ENCODE measurements at regions not wholly inside any gene's neighbourhood (a gene's known extent, or its start where the extent isn't known, plus 50 kb on each side); places are given as distances from the start of the nearest gene placed in this dataset.
A peak's percentile ranks its signal among the peaks of the same experiment; 100 is the strongest.

- intact Hi-C loops (cut with micrococcal nuclease) = no loop called here
- Mint-ChIP-seq H3K27ac (ENCODE audit: low read depth, unreplicated experiment) (no peak overlapping the region), H3K4me3 (ENCODE audit: unreplicated experiment) (no peak overlapping the region), H3K4me1 (ENCODE audit: insufficient read depth, unreplicated experiment) (no peaks in the 10 kb centered on the region), H3K27me3 (ENCODE audit: insufficient read depth, unreplicated experiment) (no peaks in the 10 kb centered on the region), H3K9me3 (ENCODE audit: unreplicated experiment) (peaks cover 12% of the 10 kb centered on the region), H3K36me3 (ENCODE audit: insufficient read depth, unreplicated experiment) (no peaks in the 10 kb centered on the region)
- TF ChIP-seq CTCF (IDR thresholded peaks at IDR 0.05; ENCODE audit: unreplicated experiment) = no peak
- BruUV-seq (replicated peaks) = no TSS peak
- no peak for DNase-seq (ENCODE audit: unreplicated experiment)
- POLR2A ChIA-PET = no interaction called here
- CTCF ChIA-PET = no interaction called here
Measured at GRCh38 chr4:144342949-144343760, 202.6 kb upstream of the GYPA start.

- no peak for TF ChIP-seq CTCF (IDR thresholded peaks at IDR 0.05; ENCODE audit: unreplicated experiment)
- CTCF ChIA-PET = interaction anchor here (0.6 kb wide), 2 partner anchors 194 to 1213 kb away, joined by 3 to 4 read pairs; no protein-coding TSS in a partner anchor
- H3K4me3 Mint-ChIP-seq (ENCODE audit: unreplicated experiment) = no peak overlapping the region
- DNase-seq (ENCODE audit: unreplicated experiment) = no peak
- H3K4me1 Mint-ChIP-seq (ENCODE audit: insufficient read depth, unreplicated experiment) = no peaks in the 10 kb centered on the region
- POLR2A ChIA-PET = no interaction called here
- H3K36me3 Mint-ChIP-seq (ENCODE audit: insufficient read depth, unreplicated experiment) = no peaks in the 10 kb centered on the region
- no peak overlapping the region for H3K27ac Mint-ChIP-seq (ENCODE audit: low read depth, unreplicated experiment)
- intact Hi-C loops (cut with micrococcal nuclease) = no loop called here
- no TSS peak for BruUV-seq (replicated peaks)
- no peaks in the 10 kb centered on the region for H3K27me3 Mint-ChIP-seq (ENCODE audit: insufficient read depth, unreplicated experiment)
- H3K9me3 Mint-ChIP-seq (ENCODE audit: unreplicated experiment) = no peaks in the 10 kb centered on the region
Measured at GRCh38 chr4:144347121-144347520, 206.6 kb upstream of the GYPA start.

DNA sequence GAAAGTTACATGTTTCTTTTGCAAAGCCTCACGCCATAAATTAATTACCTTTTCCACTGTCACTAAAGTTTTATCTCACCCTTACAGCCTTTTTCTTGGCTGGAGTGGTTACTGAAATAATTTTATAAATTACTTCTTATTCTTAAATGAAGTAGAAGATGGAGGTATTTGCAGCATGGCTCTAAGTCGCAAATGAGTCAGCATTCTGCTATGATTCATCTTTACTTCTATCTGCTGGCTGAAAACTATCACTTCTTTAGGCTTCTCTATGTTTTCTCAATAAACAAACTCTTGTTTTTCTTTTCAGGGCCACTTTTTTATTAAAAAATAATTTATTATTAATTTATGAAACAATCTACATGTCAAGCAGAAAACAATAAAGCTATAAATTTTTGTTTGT is 210.2 kb upstream of the GYPA start:
- peak; percentile 35 for DNase-seq (ENCODE audit: unreplicated experiment)
- Mint-ChIP-seq H3K27me3 (ENCODE audit: insufficient read depth, unreplicated experiment) (no peaks in the 10 kb centered on the region), H3K4me1 (ENCODE audit: insufficient read depth, unreplicated experiment) (peaks cover under 1% of the 10 kb centered on the region), H3K27ac (ENCODE audit: low read depth, unreplicated experiment) (no peak overlapping the region), H3K9me3 (ENCODE audit: unreplicated experiment) (no peaks in the 10 kb centered on the region), H3K36me3 (ENCODE audit: insufficient read depth, unreplicated experiment) (no peaks in the 10 kb centered on the region), H3K4me3 (ENCODE audit: unreplicated experiment) (no peak overlapping the region)
- no peak for TF ChIP-seq CTCF (IDR thresholded peaks at IDR 0.05; ENCODE audit: unreplicated experiment)
- CTCF ChIA-PET = no interaction called here
- no TSS peak for BruUV-seq (replicated peaks)
- POLR2A ChIA-PET = interaction anchor here (0.7 kb wide), 1 partner anchor 50 kb away, joined by 4 read pairs; no protein-coding TSS in a partner anchor
- intact Hi-C loops (cut with micrococcal nuclease) = no loop called here

- H3K4me3 Mint-ChIP-seq (ENCODE audit: unreplicated experiment) = no peak overlapping the region
- no peaks in the 10 kb centered on the region for H3K36me3 Mint-ChIP-seq (ENCODE audit: insufficient read depth, unreplicated experiment)
- peaks cover 6% of the 10 kb centered on the region for H3K4me1 Mint-ChIP-seq (ENCODE audit: insufficient read depth, unreplicated experiment)
- no peak for DNase-seq (ENCODE audit: unreplicated experiment)
- ChIA-PET CTCF (no interaction called here), POLR2A (interaction anchor here (0.7 kb wide), 1 partner anchor 49 kb away, joined by 4 read pairs; no protein-coding TSS in a partner anchor)
- H3K27ac Mint-ChIP-seq (ENCODE audit: low read depth, unreplicated experiment) = no peak overlapping the region
- intact Hi-C loops (cut with micrococcal nuclease) = no loop called here
- no TSS peak for BruUV-seq (replicated peaks)
- no peak for TF ChIP-seq CTCF (IDR thresholded peaks at IDR 0.05; ENCODE audit: unreplicated experiment)
- H3K9me3 Mint-ChIP-seq (ENCODE audit: unreplicated experiment) = no peaks in the 10 kb centered on the region
- no peaks in the 10 kb centered on the region for H3K27me3 Mint-ChIP-seq (ENCODE audit: insufficient read depth, unreplicated experiment)
Measured at GRCh38 chr4:144351306-144351705, 210.8 kb upstream of the GYPA start.
